GM12892 (cell line): ENCODE measurements at regions not wholly inside any gene's neighbourhood (a gene's known extent, or its start where the extent isn't known, plus 50 kb on each side); places are given as distances from the start of the nearest gene placed in this dataset.
"Not testable (repeated sequence)": the region's sequence is repeated elsewhere in the genome, so short reads cannot be mapped to it uniquely, and the experiment has no call there.

ENCODE experiments used
- DNase-seq: peaks from one replicate; pipeline ENCODE4 v3.0.0; 2011; ENCODE audit not compliant: insufficient read length
- FAIRE-seq: peaks from 2 replicates; lab custom pipeline; 2011; peaks lifted over from hg19 to GRCh38; lab: Jason Lieb, UNC
- POLR2A ChIP-seq: IDR thresholded peaks from 2 replicates; pipeline ENCODE4 v1.6.1; 2011; ENCODE audit warnings: low read depth, low read length, control low read depth
- POLR2AphosphoS5 ChIP-seq: IDR thresholded peaks from 2 replicates; pipeline ENCODE4 v1.6.1; 2011; ENCODE audit warnings: low read depth, low read length, control low read depth
- TAF1 ChIP-seq: IDR thresholded peaks from 2 replicates; pipeline ENCODE4 v1.6.1; 2011; ENCODE audit warnings: low read depth, mild to moderate bottlenecking, control low read depth, low read length, borderline replicate concordance

DNA sequence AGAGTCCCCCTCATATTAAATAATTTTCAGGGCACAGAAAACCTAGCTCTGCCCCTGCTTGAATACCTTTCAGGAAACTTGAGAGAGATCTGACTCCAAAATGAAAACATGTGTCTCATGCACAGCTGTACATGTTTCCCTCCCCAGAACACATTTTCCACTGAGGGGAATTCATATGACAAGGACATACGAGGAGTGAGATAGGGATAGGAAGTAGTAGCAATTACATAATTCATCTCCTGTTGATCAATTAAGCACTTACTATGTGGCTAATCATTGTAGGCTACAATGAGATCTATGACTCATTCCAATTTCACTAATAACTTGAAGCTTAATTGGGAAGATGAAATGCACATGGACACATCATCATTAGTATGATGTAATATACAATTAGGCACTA, 302.1 kb downstream of the PCDH11X start:
- FAIRE-seq, DNase-seq: not testable (repeated sequence)

- DNase-seq: not testable (repeated sequence)
- FAIRE-seq: peak; percentile 50
Observed at GRCh38 chrX:92090756-92091155, 311.6 kb downstream of the PCDH11X start.

DNA sequence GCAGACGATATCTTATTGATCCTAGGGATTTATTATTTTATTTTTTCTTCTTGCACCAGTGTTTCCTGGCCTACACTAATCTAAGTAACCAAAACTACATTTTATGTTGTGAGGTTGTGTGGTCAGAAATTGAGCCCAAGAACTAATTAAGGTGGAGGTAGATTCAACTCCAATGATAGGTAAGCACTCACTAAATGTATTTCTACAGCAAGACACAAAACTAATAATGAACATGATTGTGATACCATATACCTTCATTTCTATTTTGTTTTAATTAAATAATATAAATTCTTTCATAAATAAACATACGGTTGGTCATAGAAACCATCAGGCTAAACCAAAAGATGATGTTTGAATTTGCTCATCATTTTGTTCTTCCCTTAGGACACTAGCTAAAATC, 319.0 kb downstream of the PCDH11X start:
- not testable (repeated sequence) for FAIRE-seq, DNase-seq

DNA sequence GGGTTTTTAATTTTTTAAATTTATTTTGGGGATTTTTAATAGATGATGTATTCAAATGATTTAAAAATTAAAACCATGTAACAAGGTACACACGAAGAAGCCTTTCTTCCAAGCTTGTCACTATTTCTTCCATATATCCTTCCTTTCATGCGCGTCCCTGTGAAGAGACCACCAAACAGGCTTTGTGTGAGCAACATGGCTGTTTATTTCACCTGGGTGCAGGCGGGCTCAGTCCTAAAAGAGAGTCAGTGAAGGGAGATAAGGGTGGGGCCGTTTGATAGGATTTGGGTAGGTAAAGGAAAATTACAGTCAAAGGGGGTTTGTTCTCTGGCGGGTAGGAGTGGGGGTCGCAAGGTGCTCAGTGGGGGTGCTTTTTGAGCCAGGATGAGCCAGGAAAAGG, 320.9 kb downstream of the PCDH11X start:
- DNase-seq, FAIRE-seq: not testable (repeated sequence)

DNA sequence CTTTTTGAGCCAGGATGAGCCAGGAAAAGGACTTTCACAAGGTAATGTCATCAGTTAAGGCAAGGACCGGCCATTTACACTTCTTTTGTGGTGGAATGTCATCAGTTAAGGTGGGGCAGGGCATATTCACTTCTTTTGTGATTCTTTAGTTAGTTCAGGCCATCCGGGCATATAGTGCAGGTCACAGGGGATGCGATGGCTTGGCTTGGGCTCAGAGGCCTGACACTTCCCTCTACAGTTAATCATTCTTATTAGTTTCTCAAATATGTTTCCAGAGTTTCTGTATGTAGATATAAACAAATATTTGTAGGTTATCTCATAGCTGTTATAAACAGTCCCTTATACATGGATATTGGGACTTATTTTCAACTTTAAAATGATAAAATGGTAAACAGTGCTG, 326.5 kb downstream of the PCDH11X start:
- DNase-seq, FAIRE-seq: not testable (repeated sequence)

DNA sequence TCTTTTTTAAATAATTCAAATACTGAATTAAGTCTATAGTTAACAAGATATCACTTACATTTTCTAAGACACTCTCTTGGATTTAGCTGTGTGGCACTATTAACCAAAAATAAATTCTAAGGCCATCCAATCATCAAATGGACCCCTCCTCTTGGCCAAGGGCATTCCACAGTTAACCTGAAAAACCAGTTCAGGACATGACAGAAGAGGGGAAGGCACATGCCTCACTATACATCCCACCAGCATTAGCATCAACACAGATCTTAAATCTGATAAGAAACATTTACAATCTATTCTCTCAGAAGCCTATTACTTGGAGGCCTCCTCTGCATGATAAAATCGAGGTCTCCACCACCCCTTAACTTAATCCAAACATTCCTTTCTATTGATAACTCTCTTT, 327.5 kb downstream of the PCDH11X start:
- not testable (repeated sequence) for DNase-seq, FAIRE-seq

- not testable (repeated sequence) for FAIRE-seq
Observed at GRCh38 chrX:92110410-92110911, 331.3 kb downstream of the PCDH11X start.

GRCh38 chrX:92117701-92118100, 338.5 kb downstream of the PCDH11X start:
- DNase-seq: not testable (repeated sequence)
- peak; percentile 24 for FAIRE-seq

More at GRCh38 chrX:92110410-92110911, 331.3 kb downstream of the PCDH11X start:
- not testable (repeated sequence) for DNase-seq

DNA sequence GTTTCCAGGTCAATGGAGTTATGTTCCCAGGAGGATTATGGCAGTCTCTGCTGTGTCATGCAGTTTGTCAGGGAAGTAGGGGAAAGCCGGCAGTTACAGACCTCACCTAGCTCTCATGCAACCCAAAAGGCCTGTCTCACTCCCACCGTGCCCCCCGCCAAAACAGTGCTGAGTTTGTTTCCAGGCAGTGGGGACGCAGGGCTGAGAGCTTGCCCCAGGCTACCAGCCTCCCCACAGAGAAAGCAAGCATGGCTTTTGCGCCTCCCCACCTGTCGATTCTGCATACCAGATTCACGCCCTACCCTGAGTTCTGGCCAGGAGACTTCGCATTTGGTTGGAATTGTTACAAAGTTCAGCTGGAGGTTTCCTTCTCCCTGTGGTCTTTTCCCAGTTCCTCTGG, 383.9 kb downstream of the PCDH11X start:
- not testable (repeated sequence) for FAIRE-seq, DNase-seq

DNA sequence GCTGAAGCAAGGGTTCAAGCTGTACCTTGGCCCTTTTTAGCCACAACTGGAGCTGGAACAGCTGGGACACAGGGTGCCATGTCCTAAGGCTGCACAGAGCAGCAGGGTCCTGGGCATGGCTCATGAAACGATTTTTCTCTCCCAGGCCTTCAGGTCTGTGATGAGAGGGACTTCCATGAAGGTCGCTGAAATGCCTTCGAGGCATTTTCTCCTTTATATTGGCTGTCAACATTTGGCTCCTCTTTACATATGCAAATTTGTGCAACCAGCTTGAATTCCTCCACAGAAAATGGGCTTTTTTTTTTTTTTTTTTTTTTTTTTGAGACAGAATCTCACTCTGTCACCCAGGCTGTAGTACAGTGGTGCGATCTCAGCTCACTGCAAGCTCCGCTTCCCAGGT, 430.8 kb downstream of the PCDH11X start:
- TF ChIP-seq POLR2AphosphoS5 (no peak), TAF1 (no peak), POLR2A (no peak)
- FAIRE-seq: no peak
- DNase-seq: no peak

- no peak for DNase-seq
- FAIRE-seq: no peak
- TF ChIP-seq POLR2AphosphoS5 (no peak), POLR2A (no peak), TAF1 (no peak)
Observed at GRCh38 chrX:92213786-92214185, 434.6 kb downstream of the PCDH11X start.

DNA sequence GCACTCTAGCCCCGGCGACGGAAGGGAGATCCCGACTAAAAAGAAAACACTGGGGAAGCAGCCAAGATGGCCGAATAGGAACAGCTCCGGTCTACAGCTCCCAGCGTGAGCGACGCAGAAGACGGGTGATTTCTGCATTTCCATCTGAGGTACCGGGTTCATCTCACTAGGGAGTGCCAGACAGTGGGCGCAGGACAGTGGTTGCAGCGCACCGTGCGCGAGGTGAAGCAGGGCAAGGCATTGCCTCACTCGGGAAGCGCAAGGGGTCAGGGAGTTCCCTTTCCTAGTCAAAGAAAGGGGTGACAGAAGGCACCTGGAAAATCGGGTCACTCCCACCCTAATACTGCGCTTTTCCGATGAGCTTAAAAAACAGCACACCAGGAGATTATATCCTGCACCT, 435.8 kb downstream of the PCDH11X start:
- FAIRE-seq, DNase-seq: not testable (repeated sequence)

DNA sequence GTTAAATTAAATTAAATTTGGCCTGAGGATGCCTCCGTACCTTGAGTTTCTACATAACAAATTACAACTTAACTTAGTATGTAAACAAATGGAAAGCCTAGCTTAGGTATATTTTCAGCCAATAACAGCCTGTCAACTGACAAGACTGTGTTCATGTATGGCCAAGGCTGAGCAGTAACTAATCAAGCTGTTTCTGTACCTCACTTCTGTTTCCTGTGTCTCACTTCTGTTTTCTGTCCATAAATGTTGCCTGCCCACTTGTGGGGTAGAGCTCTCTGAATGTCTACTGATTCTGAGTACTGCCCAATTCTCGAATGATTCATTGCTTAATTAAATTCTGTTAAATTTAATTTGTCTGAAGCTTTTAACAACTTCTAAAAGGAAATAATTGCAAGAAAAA, 445.2 kb downstream of the PCDH11X start:
- TF ChIP-seq POLR2AphosphoS5: no peak
- DNase-seq (no peak), FAIRE-seq (no peak)

DNA sequence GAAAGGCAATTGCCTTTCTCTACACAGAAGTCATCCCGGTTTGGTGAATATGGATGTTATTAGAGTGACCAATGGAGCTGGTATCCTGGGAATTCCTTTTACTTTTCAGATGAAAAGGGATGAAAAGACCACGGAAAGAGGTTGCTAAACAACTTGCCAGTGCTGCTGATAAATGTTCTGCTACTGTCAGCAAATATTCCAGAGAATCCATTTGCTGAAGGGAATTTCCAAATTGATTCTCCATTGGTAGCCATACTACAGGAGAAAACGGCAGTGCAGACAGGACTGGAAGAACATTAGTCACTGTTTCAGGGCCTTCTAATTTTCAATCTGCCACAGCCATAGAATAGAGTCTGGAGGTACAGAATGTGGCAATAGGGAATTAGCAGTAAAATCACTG, 451.5 kb downstream of the PCDH11X start:
- no peak for TF ChIP-seq TAF1
- TF ChIP-seq POLR2AphosphoS5: no peak
- TF ChIP-seq POLR2A: no peak
- no peak for DNase-seq
- no peak for FAIRE-seq

DNA sequence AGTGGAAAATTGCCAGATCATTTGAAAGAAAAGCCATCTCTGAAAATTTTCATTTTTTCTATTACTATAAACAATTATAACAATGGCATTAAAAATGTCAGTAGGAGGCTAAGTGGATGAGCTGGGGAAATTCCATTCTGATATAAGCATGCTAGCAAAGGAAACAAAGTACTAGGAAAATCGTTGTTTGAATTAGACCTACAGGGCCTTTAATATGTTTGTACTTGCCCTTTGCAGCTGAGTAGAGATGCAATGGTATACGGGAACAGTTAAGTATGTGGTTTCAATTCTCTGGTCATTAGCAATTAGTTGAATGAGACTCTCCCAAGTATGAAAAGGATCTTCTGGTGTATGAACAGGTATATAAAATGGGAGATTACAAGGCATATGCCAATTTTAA, 452.2 kb downstream of the PCDH11X start:
- TF ChIP-seq TAF1 (no peak), POLR2AphosphoS5 (no peak), POLR2A (no peak)
- no peak for DNase-seq
- no peak for FAIRE-seq
